IMR-90 (cell line): ENCODE measurements at regions not wholly inside any gene's neighbourhood (a gene's known extent, or its start where the extent isn't known, plus 50 kb on each side); places are given as distances from the start of the nearest gene placed in this dataset.

Experiments used
- ATAC-seq: fragments of 200-7000 bp; cut with Tn5 transposase; 2 replicates; pipeline ENCODE4 v1.9.1; 2020; ENCODE audit warnings: low read depth, mild to moderate bottlenecking, moderate library complexity
- BruUV-seq: library from RNA; stranded (reverse); fragments of 400-500 nt; replicated peaks from 2 replicates; lab custom pipeline; 2021; lab: Mats Ljungman, UMichigan
- CTCF ChIA-PET: fragments of 300-600 bp; formaldehyde crosslinking; extraction: SDS; loops from one replicate; lab custom pipeline; 2021; ENCODE audit warnings: antibody characterized with exemption; lab: Yijun Ruan, JAX
- POLR2A ChIA-PET: fragments of 300-600 bp; sonication (Branson Sonifier 250); formaldehyde crosslinking; loops from one replicate; lab custom pipeline; 2022; ENCODE audit warnings: antibody characterized with exemption; ENCODE audit not compliant: unreplicated experiment; lab: Charles Lee
- DNase-seq: peaks from one replicate; pipeline ENCODE4 v3.0.0; 2013
- H2AFZ ChIP-seq: replicated peaks from 2 replicates; pipeline ENCODE3; 2013; ENCODE audit warnings: low read length, mild to moderate bottlenecking; ENCODE audit not compliant: poor library complexity
- H2AK5ac ChIP-seq: 2 replicates; pipeline ENCODE4 v1.6.1; 2013; ENCODE audit warnings: low read depth, low read length, inconsistent platforms
- H2AK9ac ChIP-seq: replicated peaks from 2 replicates; pipeline ENCODE3; 2013; ENCODE audit warnings: mild to moderate bottlenecking, low read depth, low read length, moderate library complexity; ENCODE audit not compliant: poor library complexity
- H2BK120ac ChIP-seq: 2 replicates; pipeline ENCODE4 v1.6.1; 2013; ENCODE audit warnings: low read depth, low read length, inconsistent platforms
- H2BK15ac ChIP-seq: 3 replicates; pipeline ENCODE4 v1.6.1; 2013; ENCODE audit warnings: low read depth, low read length, inconsistent platforms
- H2BK20ac ChIP-seq: 2 replicates; pipeline ENCODE4 v1.6.1; 2013; ENCODE audit warnings: low read depth, mild to moderate bottlenecking, inconsistent platforms, low read length, moderate library complexity
- H2BK5ac ChIP-seq: 2 replicates; pipeline ENCODE4 v1.6.1; 2013; ENCODE audit warnings: mild to moderate bottlenecking, low read depth, low read length, inconsistent platforms; ENCODE audit not compliant: poor library complexity, severe bottlenecking
- H3K14ac ChIP-seq: replicated peaks from 2 replicates; pipeline ENCODE4 v1.6.1; 2013; ENCODE audit warnings: low read depth, low read length, inconsistent platforms
- H3K18ac ChIP-seq: 2 replicates; pipeline ENCODE4 v1.6.1; 2013; ENCODE audit warnings: low read depth, low read length, control low read depth
- H3K23ac ChIP-seq: 2 replicates; pipeline ENCODE4 v1.6.1; 2013; ENCODE audit warnings: low read depth, low read length, inconsistent platforms
- H3K27ac ChIP-seq: 2 replicates; pipeline ENCODE4 v1.5.1; 2013; ENCODE audit warnings: mild to moderate bottlenecking, control low read depth, low read length; ENCODE audit not compliant: insufficient read depth
- H3K27me3 ChIP-seq: 2 replicates; pipeline ENCODE4 v1.6.1; 2013; ENCODE audit warnings: low read length; ENCODE audit not compliant: control insufficient read depth, insufficient read depth
- H3K36me3 ChIP-seq: 2 replicates; pipeline ENCODE4 v1.6.1; 2013; ENCODE audit warnings: low read length, mixed read lengths; ENCODE audit not compliant: control insufficient read depth, insufficient read depth
- H3K4ac ChIP-seq: 2 replicates; pipeline ENCODE4 v1.6.1; 2013; ENCODE audit warnings: low read depth, low read length, inconsistent platforms
- H3K4me1 ChIP-seq: 2 replicates; pipeline ENCODE4 v1.6.1; 2013; ENCODE audit warnings: low read length, mixed read lengths; ENCODE audit not compliant: control insufficient read depth, insufficient read depth
- H3K4me2 ChIP-seq: 2 replicates; pipeline ENCODE4 v1.6.1; 2013; ENCODE audit warnings: low read depth, mild to moderate bottlenecking, control low read depth, low read length, moderate library complexity
- H3K4me3 ChIP-seq: 2 replicates; pipeline ENCODE4 v1.5.1; 2013; ENCODE audit warnings: low read depth, mild to moderate bottlenecking, control low read depth, low read length, moderate library complexity; ENCODE audit not compliant: insufficient read depth
- H3K56ac ChIP-seq: 2 replicates; pipeline ENCODE4 v1.6.1; 2013; ENCODE audit warnings: low read length, inconsistent platforms; ENCODE audit not compliant: insufficient read depth; ENCODE audit errors: extremely low read depth
- H3K79me1 ChIP-seq, 2 experiments: 2 replicates each; pipeline ENCODE4 v1.6.1; 2013; ENCODE audit warnings: low read length in 2 of 2, inconsistent platforms in 1 of 2, low read depth in 1 of 2
- H3K9ac ChIP-seq: 2 replicates; pipeline ENCODE4 v1.6.1; 2013; ENCODE audit warnings: low read depth, low read length, control low read depth
- H3K9me1 ChIP-seq: 2 replicates; pipeline ENCODE4 v1.6.1; 2013; ENCODE audit warnings: low read length, inconsistent platforms; ENCODE audit not compliant: insufficient read depth
- H3K9me3 ChIP-seq: 2 replicates; pipeline ENCODE4 v1.6.1; 2013; ENCODE audit warnings: low read length; ENCODE audit not compliant: control insufficient read depth, insufficient read depth
- H4K20me1 ChIP-seq: 2 replicates; pipeline ENCODE4 v1.6.1; 2013; ENCODE audit warnings: low read length, inconsistent platforms; ENCODE audit not compliant: insufficient read depth
- H4K5ac ChIP-seq: 2 replicates; pipeline ENCODE4 v1.6.1; 2013; ENCODE audit warnings: mild to moderate bottlenecking, low read depth, low read length, control low read depth
- H4K8ac ChIP-seq, 2 experiments: 2 replicates each; pipeline ENCODE4 v1.6.1; 2013; ENCODE audit warnings: low read depth in 2 of 2, low read length in 2 of 2, control low read depth in 1 of 2, inconsistent platforms in 1 of 2
- H4K91ac ChIP-seq: 2 replicates; pipeline ENCODE4 v1.6.1; 2013; ENCODE audit warnings: low read depth, low read length, inconsistent platforms; ENCODE audit not compliant: insufficient read depth
- CEBPB ChIP-seq: IDR thresholded peaks from 2 replicates; pipeline ENCODE4 v1.6.1; 2012; ENCODE audit warnings: low read depth, low read length, improper control_type of control experiment
- CHD1 ChIP-seq: IDR thresholded peaks from 2 replicates; pipeline ENCODE4 v1.6.1; 2012; ENCODE audit warnings: low read depth, low read length, improper control_type of control experiment
- CTCF ChIP-seq: conservative IDR thresholded peaks from 2 replicates; pipeline ENCODE4 v1.5.1; 2012; ENCODE audit warnings: mild to moderate bottlenecking, low read depth, low read length, improper control_type of control experiment
- ELK1 ChIP-seq: fragments of 150-350 bp; IDR thresholded peaks from 2 replicates; pipeline ENCODE4 v1.6.1; 2016; ENCODE audit warnings: low read depth, mild to moderate bottlenecking, low read length, moderate library complexity, borderline replicate concordance
- FOS ChIP-seq: fragments of 150-350 bp; IDR thresholded peaks from 2 replicates; pipeline ENCODE4 v1.6.1; 2016; ENCODE audit warnings: low read depth, low read length
- MAFK ChIP-seq: IDR thresholded peaks from 2 replicates; pipeline ENCODE4 v1.6.1; 2012; ENCODE audit warnings: low read depth, low read length, improper control_type of control experiment
- MAZ ChIP-seq: IDR thresholded peaks from 2 replicates; pipeline ENCODE4 v1.6.1; 2012; ENCODE audit warnings: low read depth, mild to moderate bottlenecking, low read length, improper control_type of control experiment, moderate library complexity, borderline replicate concordance
- MXI1 ChIP-seq: IDR thresholded peaks from 2 replicates; pipeline ENCODE4 v1.6.1; 2012; ENCODE audit warnings: low read depth, mild to moderate bottlenecking, low read length, moderate library complexity, borderline replicate concordance
- NFE2L2 ChIP-seq: fragments of 150-350 bp; IDR thresholded peaks from 2 replicates; pipeline ENCODE4 v1.6.1; 2016; ENCODE audit warnings: low read depth, mild to moderate bottlenecking, low read length
- POLR2A ChIP-seq: IDR thresholded peaks from 2 replicates; pipeline ENCODE4 v1.6.1; 2012; ENCODE audit warnings: mild to moderate bottlenecking, low read depth, low read length
- RAD21 ChIP-seq: IDR thresholded peaks from 2 replicates; pipeline ENCODE4 v1.6.1; 2012; ENCODE audit warnings: low read length, improper control_type of control experiment
- RCOR1 ChIP-seq: IDR thresholded peaks from 2 replicates; pipeline ENCODE4 v1.6.1; 2012; ENCODE audit warnings: mild to moderate bottlenecking, low read length, improper control_type of control experiment; ENCODE audit not compliant: insufficient replicate concordance
- RFX5 ChIP-seq: IDR thresholded peaks from 2 replicates; pipeline ENCODE4 v1.8.0; 2012; ENCODE audit warnings: low read depth, mild to moderate bottlenecking, low read length, moderate library complexity
- SMC3 ChIP-seq: fragments of 150-350 bp; IDR thresholded peaks from 2 replicates; pipeline ENCODE4 v1.6.1; 2016; ENCODE audit warnings: low read depth, mild to moderate bottlenecking, antibody characterized with exemption, low read length, moderate library complexity
- WGBS, 2 experiments: methylation state at CpG; one replicate each; pipeline versions ENCODE4 v1.1.5 to v1.1.7; 2013; ENCODE audit warnings: missing lambda C conversion rate in 2 of 2; ENCODE audit not compliant: insufficient read length in 1 of 2; ENCODE audit errors: extremely low coverage in 2 of 2; 5-methylcytosine and 5-hydroxymethylcytosine counted together
- dilution Hi-C: fragments of 300-500 bp; cut with HindIII; formaldehyde crosslinking; loops from one replicate; pipeline ENCODE4 v1.14.3; 2018; ENCODE audit warnings: low sequenced_read_pairs; ENCODE audit not compliant: unreplicated experiment
- in situ Hi-C: fragments of 300-500 bp; cut with MboI; formaldehyde crosslinking; loops from 3 replicates; pipeline ENCODE4 v1.14.3; 2019; ENCODE audit warnings: low sequenced_read_pairs, inconsistent platforms, mixed read lengths
- intact Hi-C: fragments of 100-400 bp; cut with micrococcal nuclease; formaldehyde crosslinking; loops from 2 replicates; pipeline ENCODE4 v1.10.0; 2022
- TF ChIP-seq, protein P1 (sequence below): fragments of 150-350 bp; IDR thresholded peaks from 2 replicates; pipeline ENCODE4 v1.6.1; 2017; ENCODE audit warnings: mild to moderate bottlenecking, antibody characterized with exemption, low read length, low read depth

DNA sequence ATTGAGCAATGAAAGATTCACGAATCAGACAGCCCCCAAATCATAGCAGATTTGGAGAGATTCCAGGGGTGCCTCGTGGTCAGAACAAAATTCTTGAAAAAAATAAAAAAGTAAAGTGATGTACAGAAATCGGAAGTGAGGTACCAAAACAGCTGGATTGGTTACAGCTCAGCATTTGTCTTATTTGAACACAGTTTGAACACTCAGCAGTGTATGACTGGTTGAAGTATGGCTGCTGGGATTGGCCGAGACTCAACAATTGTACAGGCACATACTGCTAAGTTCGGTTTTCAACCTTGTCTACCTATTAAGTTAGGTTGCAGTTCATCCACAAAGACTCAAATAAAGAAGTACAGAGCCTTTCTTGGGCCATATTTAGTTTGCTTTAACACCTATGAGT, 865.4 kb upstream of the TMEM132C start:
- no peak for ATAC-seq
- H3K14ac ChIP-seq: no peak overlapping the region
- no TSS peak for BruUV-seq
- CTCF ChIA-PET: no interaction called here
- H3K36me3 ChIP-seq: no peaks in the 10 kb centered on the region
- dilution Hi-C loops: no loop called here
- 0 out of 4 replicates have a peak overlapping the region, but pooled peaks of 1 of the 2 experiments have one; percentile 15 for H4K8ac ChIP-seq
- 0 out of 2 replicates have a peak overlapping the region, but pooled peaks have one; percentile 26 for H3K4ac ChIP-seq
- H2BK20ac ChIP-seq: peak overlapping the region; percentile 81; the same call in 1 of the 2 replicates
- H4K91ac ChIP-seq: no peak overlapping the region; the same call in 1 of the 2 replicates
- H3K27me3 ChIP-seq: no peaks in the 10 kb centered on the region
- no peak overlapping the region; the same call in 1 of the 2 replicates for H3K27ac ChIP-seq
- no peak overlapping the region for H3K4me3 ChIP-seq
- intact Hi-C loops: no loop called here
- in situ Hi-C loops: no loop called here
- no peak overlapping the region for H3K23ac ChIP-seq
- no peak overlapping the region for H3K9ac ChIP-seq
- no peaks in the 10 kb centered on the region for H3K79me1 ChIP-seq
- no peaks in the 10 kb centered on the region for H4K20me1 ChIP-seq
- no CpG with 5 or more reads among the region's 5 CpGs for WGBS, 2 experiments
- no peak overlapping the region for H2AK5ac ChIP-seq
- POLR2A ChIA-PET: no interaction called here
- no peaks in the 10 kb centered on the region; the same call in 1 of the 2 replicates for H3K9me3 ChIP-seq
- no peak overlapping the region for H2BK15ac ChIP-seq
- H2BK5ac ChIP-seq: peak overlapping the region; percentile 28
- DNase-seq: no peak
- peak overlapping the region; percentile 63; the same call in 1 of the 2 replicates for H4K5ac ChIP-seq
- no peak overlapping the region for H3K4me2 ChIP-seq
- H2AK9ac ChIP-seq: no peak overlapping the region
- H2AFZ ChIP-seq: no peak overlapping the region
- peak overlapping the region; percentile 18; the same call in 1 of the 2 replicates for H3K56ac ChIP-seq
- no peaks in the 10 kb centered on the region for H3K9me1 ChIP-seq
- no peak for TF ChIP-seq MXI1
- TF ChIP-seq RCOR1: no peak
- no peak for TF ChIP-seq RAD21
- TF ChIP-seq RFX5: no peak
- no peak for TF ChIP-seq MAZ
- TF ChIP-seq FOS: no peak
- TF ChIP-seq CTCF: no peak
- TF ChIP-seq SMC3: no peak
- no peak for TF ChIP-seq CEBPB
- no peak for TF ChIP-seq ELK1
- TF ChIP-seq NFE2L2: no peak
- TF ChIP-seq POLR2A: no peak
- TF ChIP-seq, protein P1, sequence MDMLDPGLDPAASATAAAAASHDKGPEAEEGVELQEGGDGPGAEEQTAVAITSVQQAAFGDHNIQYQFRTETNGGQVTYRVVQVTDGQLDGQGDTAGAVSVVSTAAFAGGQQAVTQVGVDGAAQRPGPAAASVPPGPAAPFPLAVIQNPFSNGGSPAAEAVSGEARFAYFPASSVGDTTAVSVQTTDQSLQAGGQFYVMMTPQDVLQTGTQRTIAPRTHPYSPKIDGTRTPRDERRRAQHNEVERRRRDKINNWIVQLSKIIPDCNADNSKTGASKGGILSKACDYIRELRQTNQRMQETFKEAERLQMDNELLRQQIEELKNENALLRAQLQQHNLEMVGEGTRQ: no peak
- no peak for TF ChIP-seq CHD1
- TF ChIP-seq MAFK: no peak
- H2BK120ac ChIP-seq: peak overlapping the region; percentile 25
- H3K18ac ChIP-seq: peak overlapping the region; percentile 89; the same call in 1 of the 2 replicates
- H3K4me1 ChIP-seq: peaks cover 2% of the 10 kb centered on the region; the same call in 1 of the 2 replicates
